ENCODE measurements at regions not wholly inside any gene's neighbourhood (a gene's known extent, or its start where the extent isn't known, plus 50 kb on each side); places are given as distances from the start of the nearest gene placed in this dataset.

- TF ChIP-seq CTCF (IDR thresholded peaks at IDR 0.05) (no peak), POLR2AphosphoS5 (IDR thresholded peaks at IDR 0.05; ENCODE audit: insufficient read depth in 1 of 2, low read depth in 1 of 2) (no peak)
Measured at GRCh38 chr18:1778496-1779178, 792.7 kb downstream of the METTL4 start.
